Stimulated activated CD8-positive, alpha-beta memory T cell treated with anti-CD3 and anti-CD28 coated beads, Interleukin-4, amount 100 ng/mL, for 4 hours (primary cell): ENCODE measurements at regions not wholly inside any gene's neighbourhood (a gene's known extent, or its start where the extent isn't known, plus 50 kb on each side); places are given as distances from the start of the nearest gene placed in this dataset.

ENCODE experiments used
- DNase-seq, 2 donors: peaks; one replicate each; pipeline ENCODE4 v3.0.0-alpha.2; 2020; ENCODE audit warnings: low read depth in 2 of 2, low spot score in 1 of 2

GRCh38 chr6:156419594-156419993, 357.6 kb upstream of the ARID1B start:
- no peak for DNase-seq

- no peak for DNase-seq
Observed at GRCh38 chr6:156418253-156418652, 358.9 kb upstream of the ARID1B start.

GRCh38 chr6:156416391-156416790, 360.8 kb upstream of the ARID1B start:
- no peak for DNase-seq

- no peak for DNase-seq
Observed at GRCh38 chr6:156413154-156413553, 364.0 kb upstream of the ARID1B start.

- DNase-seq: no peak
Observed at GRCh38 chr6:156410649-156411048, 366.5 kb upstream of the ARID1B start.

- no peak for DNase-seq
Observed at GRCh38 chr6:156408655-156409054, 368.5 kb upstream of the ARID1B start.

- no peak for DNase-seq
Observed at GRCh38 chr6:156407334-156407733, 369.8 kb upstream of the ARID1B start.

GRCh38 chr6:156406688-156407087, 370.5 kb upstream of the ARID1B start:
- no peak for DNase-seq

- no peak for DNase-seq
Observed at GRCh38 chr6:156406099-156406498, 371.1 kb upstream of the ARID1B start.

- no peak for DNase-seq
Observed at GRCh38 chr6:156402628-156403027, 374.6 kb upstream of the ARID1B start.

GRCh38 chr6:156402227-156402626, 375.0 kb upstream of the ARID1B start:
- no peak for DNase-seq

GRCh38 chr6:156400487-156400886, 376.7 kb upstream of the ARID1B start:
- DNase-seq: no peak

- DNase-seq: no peak
Observed at GRCh38 chr6:156398966-156399365, 378.2 kb upstream of the ARID1B start.

GRCh38 chr6:156398371-156398770, 378.8 kb upstream of the ARID1B start:
- no peak for DNase-seq

GRCh38 chr6:156396791-156397418, 380.3 kb upstream of the ARID1B start:
- DNase-seq: no peak

- DNase-seq: no peak
Observed at GRCh38 chr6:156396068-156396771, 381.0 kb upstream of the ARID1B start.

GRCh38 chr6:156395276-156395675, 381.9 kb upstream of the ARID1B start:
- no peak for DNase-seq

- no peak for DNase-seq
Observed at GRCh38 chr6:156392648-156393047, 384.5 kb upstream of the ARID1B start.

- no peak for DNase-seq
Observed at GRCh38 chr6:156391977-156392376, 385.2 kb upstream of the ARID1B start.

- DNase-seq: no peak
Observed at GRCh38 chr6:156391061-156391672, 386.0 kb upstream of the ARID1B start.

GRCh38 chr6:156390621-156391020, 386.6 kb upstream of the ARID1B start:
- no peak for DNase-seq

GRCh38 chr6:156389296-156389695, 387.9 kb upstream of the ARID1B start:
- no peak for DNase-seq

GRCh38 chr6:156387472-156387871, 389.7 kb upstream of the ARID1B start:
- no peak for DNase-seq
